IMR-90 (cell line): ENCODE measurements at regions not wholly inside any gene's neighbourhood (a gene's known extent, or its start where the extent isn't known, plus 50 kb on each side); places are given as distances from the start of the nearest gene placed in this dataset.

Experiments
- ATAC-seq: fragments of 200-7000 bp; cut with Tn5 transposase; 2 replicates; pipeline ENCODE4 v1.9.1; 2020; ENCODE audit warnings: low read depth, mild to moderate bottlenecking, moderate library complexity
- BruUV-seq: library from RNA; stranded (reverse); fragments of 400-500 nt; replicated peaks from 2 replicates; lab custom pipeline; 2021; lab: Mats Ljungman, UMichigan
- CTCF ChIA-PET: fragments of 300-600 bp; formaldehyde crosslinking; extraction: SDS; loops from one replicate; lab custom pipeline; 2021; ENCODE audit warnings: antibody characterized with exemption; lab: Yijun Ruan, JAX
- POLR2A ChIA-PET: fragments of 300-600 bp; sonication (Branson Sonifier 250); formaldehyde crosslinking; loops from one replicate; lab custom pipeline; 2022; ENCODE audit warnings: antibody characterized with exemption; ENCODE audit not compliant: unreplicated experiment; lab: Charles Lee
- DNase-seq: peaks from one replicate; pipeline ENCODE4 v3.0.0; 2013
- H2AFZ ChIP-seq: replicated peaks from 2 replicates; pipeline ENCODE3; 2013; ENCODE audit warnings: low read length, mild to moderate bottlenecking; ENCODE audit not compliant: poor library complexity
- H2AK5ac ChIP-seq: 2 replicates; pipeline ENCODE4 v1.6.1; 2013; ENCODE audit warnings: low read depth, low read length, inconsistent platforms
- H2AK9ac ChIP-seq: replicated peaks from 2 replicates; pipeline ENCODE3; 2013; ENCODE audit warnings: mild to moderate bottlenecking, low read depth, low read length, moderate library complexity; ENCODE audit not compliant: poor library complexity
- H2BK120ac ChIP-seq: 2 replicates; pipeline ENCODE4 v1.6.1; 2013; ENCODE audit warnings: low read depth, low read length, inconsistent platforms
- H2BK15ac ChIP-seq: 3 replicates; pipeline ENCODE4 v1.6.1; 2013; ENCODE audit warnings: low read depth, low read length, inconsistent platforms
- H2BK20ac ChIP-seq: 2 replicates; pipeline ENCODE4 v1.6.1; 2013; ENCODE audit warnings: low read depth, mild to moderate bottlenecking, inconsistent platforms, low read length, moderate library complexity
- H2BK5ac ChIP-seq: 2 replicates; pipeline ENCODE4 v1.6.1; 2013; ENCODE audit warnings: mild to moderate bottlenecking, low read depth, low read length, inconsistent platforms; ENCODE audit not compliant: poor library complexity, severe bottlenecking
- H3K14ac ChIP-seq: replicated peaks from 2 replicates; pipeline ENCODE4 v1.6.1; 2013; ENCODE audit warnings: low read depth, low read length, inconsistent platforms
- H3K18ac ChIP-seq: 2 replicates; pipeline ENCODE4 v1.6.1; 2013; ENCODE audit warnings: low read depth, low read length, control low read depth
- H3K23ac ChIP-seq: 2 replicates; pipeline ENCODE4 v1.6.1; 2013; ENCODE audit warnings: low read depth, low read length, inconsistent platforms
- H3K27ac ChIP-seq: 2 replicates; pipeline ENCODE4 v1.5.1; 2013; ENCODE audit warnings: mild to moderate bottlenecking, control low read depth, low read length; ENCODE audit not compliant: insufficient read depth
- H3K27me3 ChIP-seq: 2 replicates; pipeline ENCODE4 v1.6.1; 2013; ENCODE audit warnings: low read length; ENCODE audit not compliant: control insufficient read depth, insufficient read depth
- H3K36me3 ChIP-seq: 2 replicates; pipeline ENCODE4 v1.6.1; 2013; ENCODE audit warnings: low read length, mixed read lengths; ENCODE audit not compliant: control insufficient read depth, insufficient read depth
- H3K4ac ChIP-seq: 2 replicates; pipeline ENCODE4 v1.6.1; 2013; ENCODE audit warnings: low read depth, low read length, inconsistent platforms
- H3K4me1 ChIP-seq: 2 replicates; pipeline ENCODE4 v1.6.1; 2013; ENCODE audit warnings: low read length, mixed read lengths; ENCODE audit not compliant: control insufficient read depth, insufficient read depth
- H3K4me2 ChIP-seq: 2 replicates; pipeline ENCODE4 v1.6.1; 2013; ENCODE audit warnings: low read depth, mild to moderate bottlenecking, control low read depth, low read length, moderate library complexity
- H3K4me3 ChIP-seq: 2 replicates; pipeline ENCODE4 v1.5.1; 2013; ENCODE audit warnings: low read depth, mild to moderate bottlenecking, control low read depth, low read length, moderate library complexity; ENCODE audit not compliant: insufficient read depth
- H3K56ac ChIP-seq: 2 replicates; pipeline ENCODE4 v1.6.1; 2013; ENCODE audit warnings: low read length, inconsistent platforms; ENCODE audit not compliant: insufficient read depth; ENCODE audit errors: extremely low read depth
- H3K79me1 ChIP-seq, 2 experiments: 2 replicates each; pipeline ENCODE4 v1.6.1; 2013; ENCODE audit warnings: low read length in 2 of 2, inconsistent platforms in 1 of 2, low read depth in 1 of 2
- H3K9ac ChIP-seq: 2 replicates; pipeline ENCODE4 v1.6.1; 2013; ENCODE audit warnings: low read depth, low read length, control low read depth
- H3K9me1 ChIP-seq: 2 replicates; pipeline ENCODE4 v1.6.1; 2013; ENCODE audit warnings: low read length, inconsistent platforms; ENCODE audit not compliant: insufficient read depth
- H3K9me3 ChIP-seq: 2 replicates; pipeline ENCODE4 v1.6.1; 2013; ENCODE audit warnings: low read length; ENCODE audit not compliant: control insufficient read depth, insufficient read depth
- H4K20me1 ChIP-seq: 2 replicates; pipeline ENCODE4 v1.6.1; 2013; ENCODE audit warnings: low read length, inconsistent platforms; ENCODE audit not compliant: insufficient read depth
- H4K5ac ChIP-seq: 2 replicates; pipeline ENCODE4 v1.6.1; 2013; ENCODE audit warnings: mild to moderate bottlenecking, low read depth, low read length, control low read depth
- H4K8ac ChIP-seq, 2 experiments: 2 replicates each; pipeline ENCODE4 v1.6.1; 2013; ENCODE audit warnings: low read depth in 2 of 2, low read length in 2 of 2, control low read depth in 1 of 2, inconsistent platforms in 1 of 2
- H4K91ac ChIP-seq: 2 replicates; pipeline ENCODE4 v1.6.1; 2013; ENCODE audit warnings: low read depth, low read length, inconsistent platforms; ENCODE audit not compliant: insufficient read depth
- BHLHE40 ChIP-seq: fragments of 150-350 bp; IDR thresholded peaks from 2 replicates; pipeline ENCODE4 v1.6.1; 2016; ENCODE audit warnings: mild to moderate bottlenecking, low read depth, low read length
- CEBPB ChIP-seq: IDR thresholded peaks from 2 replicates; pipeline ENCODE4 v1.6.1; 2012; ENCODE audit warnings: low read depth, low read length, improper control_type of control experiment
- CHD1 ChIP-seq: IDR thresholded peaks from 2 replicates; pipeline ENCODE4 v1.6.1; 2012; ENCODE audit warnings: low read depth, low read length, improper control_type of control experiment
- CTCF ChIP-seq: conservative IDR thresholded peaks from 2 replicates; pipeline ENCODE4 v1.5.1; 2012; ENCODE audit warnings: mild to moderate bottlenecking, low read depth, low read length, improper control_type of control experiment
- ELK1 ChIP-seq: fragments of 150-350 bp; IDR thresholded peaks from 2 replicates; pipeline ENCODE4 v1.6.1; 2016; ENCODE audit warnings: low read depth, mild to moderate bottlenecking, low read length, moderate library complexity, borderline replicate concordance
- FOS ChIP-seq: fragments of 150-350 bp; IDR thresholded peaks from 2 replicates; pipeline ENCODE4 v1.6.1; 2016; ENCODE audit warnings: low read depth, low read length
- MAFK ChIP-seq: IDR thresholded peaks from 2 replicates; pipeline ENCODE4 v1.6.1; 2012; ENCODE audit warnings: low read depth, low read length, improper control_type of control experiment
- MAZ ChIP-seq: IDR thresholded peaks from 2 replicates; pipeline ENCODE4 v1.6.1; 2012; ENCODE audit warnings: low read depth, mild to moderate bottlenecking, low read length, improper control_type of control experiment, moderate library complexity, borderline replicate concordance
- MXI1 ChIP-seq: IDR thresholded peaks from 2 replicates; pipeline ENCODE4 v1.6.1; 2012; ENCODE audit warnings: low read depth, mild to moderate bottlenecking, low read length, moderate library complexity, borderline replicate concordance
- NFE2L2 ChIP-seq: fragments of 150-350 bp; IDR thresholded peaks from 2 replicates; pipeline ENCODE4 v1.6.1; 2016; ENCODE audit warnings: low read depth, mild to moderate bottlenecking, low read length
- POLR2A ChIP-seq: IDR thresholded peaks from 2 replicates; pipeline ENCODE4 v1.6.1; 2012; ENCODE audit warnings: mild to moderate bottlenecking, low read depth, low read length
- RAD21 ChIP-seq: IDR thresholded peaks from 2 replicates; pipeline ENCODE4 v1.6.1; 2012; ENCODE audit warnings: low read length, improper control_type of control experiment
- RCOR1 ChIP-seq: IDR thresholded peaks from 2 replicates; pipeline ENCODE4 v1.6.1; 2012; ENCODE audit warnings: mild to moderate bottlenecking, low read length, improper control_type of control experiment; ENCODE audit not compliant: insufficient replicate concordance
- RFX5 ChIP-seq: IDR thresholded peaks from 2 replicates; pipeline ENCODE4 v1.8.0; 2012; ENCODE audit warnings: low read depth, mild to moderate bottlenecking, low read length, moderate library complexity
- SMC3 ChIP-seq: fragments of 150-350 bp; IDR thresholded peaks from 2 replicates; pipeline ENCODE4 v1.6.1; 2016; ENCODE audit warnings: low read depth, mild to moderate bottlenecking, antibody characterized with exemption, low read length, moderate library complexity
- USF2 ChIP-seq: fragments of 150-350 bp; IDR thresholded peaks from 2 replicates; pipeline ENCODE4 v1.6.1; 2017; ENCODE audit warnings: mild to moderate bottlenecking, antibody characterized with exemption, low read length, low read depth
- WGBS, 2 experiments: methylation state at CpG; one replicate each; pipeline versions ENCODE4 v1.1.5 to v1.1.7; 2013; ENCODE audit warnings: missing lambda C conversion rate in 2 of 2; ENCODE audit not compliant: insufficient read length in 1 of 2; ENCODE audit errors: extremely low coverage in 2 of 2; 5-methylcytosine and 5-hydroxymethylcytosine counted together
- dilution Hi-C: fragments of 300-500 bp; cut with HindIII; formaldehyde crosslinking; loops from one replicate; pipeline ENCODE4 v1.14.3; 2018; ENCODE audit warnings: low sequenced_read_pairs; ENCODE audit not compliant: unreplicated experiment
- in situ Hi-C: fragments of 300-500 bp; cut with MboI; formaldehyde crosslinking; loops from 3 replicates; pipeline ENCODE4 v1.14.3; 2019; ENCODE audit warnings: low sequenced_read_pairs, inconsistent platforms, mixed read lengths
- intact Hi-C: fragments of 100-400 bp; cut with micrococcal nuclease; formaldehyde crosslinking; loops from 2 replicates; pipeline ENCODE4 v1.10.0; 2022

- Histone ChIP-seq H3K18ac (no peak overlapping the region), H3K9me3 (peaks cover 20% of the 10 kb centered on the region), H3K56ac (no peak overlapping the region), H3K14ac (no peak overlapping the region), H3K4ac (no peak overlapping the region), H2BK20ac (no peak overlapping the region), H2AFZ (no peak overlapping the region), H4K91ac (no peak overlapping the region), H4K5ac (no peak overlapping the region), H3K79me1 (no peaks in the 10 kb centered on the region), H3K4me2 (no peak overlapping the region), H4K20me1 (no peaks in the 10 kb centered on the region), H3K23ac (no peak overlapping the region), H3K4me3 (no peak overlapping the region), H3K27ac (no peak overlapping the region), H4K8ac (no peak overlapping the region), H3K27me3 (no peaks in the 10 kb centered on the region), H2AK9ac (no peak overlapping the region), H3K36me3 (no peaks in the 10 kb centered on the region), H3K4me1 (no peaks in the 10 kb centered on the region), H3K9me1 (no peaks in the 10 kb centered on the region), H2BK120ac (no peak overlapping the region), H3K9ac (no peak overlapping the region), H2BK5ac (no peak overlapping the region), H2AK5ac (no peak overlapping the region), H2BK15ac (no peak overlapping the region)
- ChIA-PET CTCF (no interaction called here), POLR2A (no interaction called here)
- no CpG with 5 or more reads among the region's 2 CpGs for WGBS, 2 experiments
- dilution Hi-C loops (no loop called here), intact Hi-C loops (no loop called here), in situ Hi-C loops (no loop called here)
- ATAC-seq, result no peak
- TF ChIP-seq RFX5 (no peak), MAZ (no peak), RAD21 (no peak), CHD1 (no peak), CTCF (no peak), POLR2A (no peak), MXI1 (no peak), ELK1 (no peak), MAFK (no peak), FOS (no peak), USF2 (no peak), NFE2L2 (no peak), BHLHE40 (no peak), RCOR1 (no peak), SMC3 (no peak), CEBPB (no peak)
- DNase-seq, result no peak
- no TSS peak for BruUV-seq
Observed at GRCh38 chr6:167583412-167583811, 243.3 kb upstream of the AFDN start.
